Panc1 (cell line): ENCODE measurements at regions not wholly inside any gene's neighbourhood (a gene's known extent, or its start where the extent isn't known, plus 50 kb on each side); places are given as distances from the start of the nearest gene placed in this dataset.

ENCODE experiments used
- ATAC-seq: fragments of 200-7000 bp; cut with Tn5 transposase; 2 replicates; pipeline ENCODE4 v1.9.1; 2020; ENCODE audit warnings: mild to moderate bottlenecking, moderate library complexity
- BruUV-seq: library from RNA; stranded (reverse); fragments of 400-500 nt; replicated peaks from 2 replicates; lab custom pipeline; 2021; lab: Mats Ljungman, UMichigan
- CTCF ChIA-PET: fragments of 300-600 bp; sonication (Branson Sonifier 250); formaldehyde crosslinking; loops from one replicate; lab custom pipeline; 2022; ENCODE audit warnings: antibody characterized with exemption; lab: Charles Lee
- POLR2A ChIA-PET: fragments of 300-600 bp; sonication (Branson Sonifier 250); formaldehyde crosslinking; loops from one replicate; lab custom pipeline; 2022; ENCODE audit warnings: antibody characterized with exemption; lab: Charles Lee
- DNase-seq: peaks from one replicate; pipeline ENCODE4 v3.0.0-alpha.2; 2010; ENCODE audit warnings: low read depth, low spot score
- H3K27ac ChIP-seq: 2 replicates; pipeline ENCODE4 v1.5.1; 2011; ENCODE audit warnings: mild to moderate bottlenecking, low read length, inconsistent platforms
- H3K27me3 ChIP-seq: fragments of 200-500 bp; sonication (Bioruptor generic); 2 replicates; pipeline ENCODE4 v1.6.0; 2014; ENCODE audit warnings: low read length, inconsistent platforms; ENCODE audit not compliant: control insufficient read depth, insufficient read depth
- H3K36me3 ChIP-seq: fragments of 200-500 bp; sonication (Bioruptor generic); 2 replicates; pipeline ENCODE4 v1.5.1; 2014; ENCODE audit warnings: inconsistent platforms, mild to moderate bottlenecking, low read length, moderate library complexity; ENCODE audit not compliant: control insufficient read depth, insufficient read depth
- H3K4me1 ChIP-seq: 2 replicates; pipeline ENCODE4 v1.5.1; 2011; ENCODE audit warnings: inconsistent platforms, mild to moderate bottlenecking, low read length, moderate library complexity; ENCODE audit not compliant: control insufficient read depth, insufficient read depth
- H3K4me3 ChIP-seq, 2 experiments: 2 replicates each; pipeline ENCODE4 v1.5.1; 2011 to 2012; ENCODE audit warnings: low read depth in 2 of 2, low read length in 2 of 2, mild to moderate bottlenecking in 2 of 2, inconsistent platforms in 1 of 2, moderate library complexity in 1 of 2
- H3K9me3 ChIP-seq: fragments of 200-500 bp; sonication (Bioruptor generic); 2 replicates; pipeline ENCODE4 v1.5.1; 2014; ENCODE audit warnings: low read depth, mild to moderate bottlenecking, inconsistent platforms, low read length, moderate library complexity; ENCODE audit not compliant: control insufficient read depth, insufficient read depth
- CTCF ChIP-seq: fragments of 450-650 bp; IDR thresholded peaks from 2 replicates; pipeline ENCODE4 v1.5.1; 2017; ENCODE audit warnings: mild to moderate bottlenecking
- POLR2AphosphoS5 ChIP-seq: IDR thresholded peaks from 2 replicates; pipeline ENCODE4 v1.6.1; 2012; ENCODE audit warnings: mild to moderate bottlenecking, low read depth, low read length, moderate library complexity
- REST ChIP-seq, 2 experiments: IDR thresholded peaks; 2 replicates each; pipeline ENCODE4 v1.6.1; 2011 to 2012; ENCODE audit warnings: low read depth in 2 of 2, control low read depth in 1 of 2, low read length in 1 of 2, mild to moderate bottlenecking in 1 of 2, moderate library complexity in 1 of 2; ENCODE audit not compliant: insufficient read depth in 1 of 2
- SIN3A ChIP-seq: IDR thresholded peaks from 2 replicates; pipeline ENCODE4 v1.6.1; 2012; ENCODE audit warnings: low read depth, mild to moderate bottlenecking, low read length, moderate library complexity, borderline replicate concordance; ENCODE audit not compliant: insufficient read depth
- TCF7L2 ChIP-seq: IDR thresholded peaks from 2 replicates; pipeline ENCODE4 v1.6.1; 2011; ENCODE audit warnings: mild to moderate bottlenecking, low read depth, low read length, inconsistent platforms
- in situ Hi-C: cut with HindIII; loops from 2 replicates; pipeline ENCODE4 v1.10.0; 2016; ENCODE audit warnings: low sequenced_read_pairs, low pct_unique_long_range_greater_than_20kb
- intact Hi-C: fragments of 100-400 bp; cut with micrococcal nuclease; formaldehyde crosslinking; loops from one replicate; pipeline ENCODE4 v1.10.0; 2022; ENCODE audit not compliant: unreplicated experiment

- in situ Hi-C loops, result no loop called here
- Histone ChIP-seq H3K27ac (no peak overlapping the region), H3K36me3 (no peaks in the 10 kb centered on the region), H3K4me1 (no peaks in the 10 kb centered on the region), H3K27me3 (peaks cover 10% of the 10 kb centered on the region), H3K9me3 (no peaks in the 10 kb centered on the region), H3K4me3 (no peak overlapping the region)
- TF ChIP-seq CTCF (no peak), POLR2AphosphoS5 (no peak), SIN3A (no peak)
- no peak for ATAC-seq
- no TSS peak for BruUV-seq
- DNase-seq, result no peak
- CTCF ChIA-PET, result interaction anchor here (0.9 kb wide), 1 partner anchor 9 kb away, joined by 3 read pairs; no protein-coding TSS in a partner anchor
- intact Hi-C loops, result no loop called here
- POLR2A ChIA-PET, result no interaction called here
These were observed 139.6 kb downstream of the IL20RB start for GRCh38 chr3:137097386-137097785.

GRCh38 chr3:137097852-137098251, 140.1 kb downstream of the IL20RB start:
- intact Hi-C loops, result no loop called here
- H3K4me1 ChIP-seq, result no peaks in the 10 kb centered on the region
- ChIA-PET POLR2A (no interaction called here), CTCF (interaction anchor here (0.9 kb wide), 1 partner anchor 8 kb away, joined by 3 read pairs; no protein-coding TSS in a partner anchor)
- H3K27me3 ChIP-seq, result peaks cover 6% of the 10 kb centered on the region
- TF ChIP-seq REST (IDR thresholded peaks at IDR 0.05; ENCODE audit: insufficient read depth in 1 of 2, low read depth in 2 of 2, low read length in 1 of 2) (no peak), POLR2AphosphoS5 (no peak), TCF7L2 (no peak), CTCF (no peak), SIN3A (no peak)
- ATAC-seq, result no peak
- H3K9me3 ChIP-seq, result no peaks in the 10 kb centered on the region
- no peak overlapping the region for H3K4me3 ChIP-seq
- in situ Hi-C loops, result no loop called here
- H3K36me3 ChIP-seq, result no peaks in the 10 kb centered on the region
- no TSS peak for BruUV-seq
- no peak overlapping the region for H3K27ac ChIP-seq
- no peak for DNase-seq
